ENCODE measurements at regions not wholly inside any gene's neighbourhood (a gene's known extent, or its start where the extent isn't known, plus 50 kb on each side); places are given as distances from the start of the nearest gene placed in this dataset.

- POLR2A ChIA-PET, result no interaction called here
- CTCF ChIA-PET, result interaction anchor here (0.7 to 8.5 kb wide), 3 partner anchors 172 to 262 kb away, joined by 3 to 82 read pairs (median 3); no protein-coding TSS in a partner anchor
These were observed 399.2 kb upstream of the MKI67 start for GRCh38 chr10:128525444-128525843.

DNA sequence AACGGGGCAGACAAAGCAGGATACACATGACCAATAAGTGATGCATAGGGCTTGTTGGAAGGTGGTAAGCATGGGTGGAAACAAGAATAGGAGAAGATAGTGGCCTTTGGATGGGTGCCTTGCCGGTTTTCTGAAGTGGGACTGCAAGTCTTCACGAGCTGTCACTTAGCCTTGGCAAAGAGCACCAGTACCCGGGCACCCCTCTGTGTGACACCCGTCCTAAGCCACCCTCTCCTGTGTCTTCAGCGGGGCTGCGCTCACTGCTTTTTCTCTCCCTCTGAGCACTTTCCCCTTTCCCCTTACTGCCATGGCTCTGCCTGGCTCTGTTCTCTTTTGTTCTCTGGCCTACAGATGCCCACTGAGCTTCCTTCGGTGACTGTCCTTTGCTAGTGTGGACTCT, 399.7 kb upstream of the MKI67 start:
- Histone ChIP-seq H3K9me3 (no peaks in the 10 kb centered on the region), H3K4me3 (ENCODE audit: low read depth in 2 of 2, low read length in 1 of 2) (no peak overlapping the region), H3K27me3 (ENCODE audit: insufficient read depth) (no peaks in the 10 kb centered on the region), H3K79me2 (ENCODE audit: insufficient read depth) (no peaks in the 10 kb centered on the region), H3K9ac (no peak overlapping the region), H3F3A (replicated peaks; ENCODE audit: insufficient read depth) (no peaks in the 10 kb centered on the region), H3K27ac (ENCODE audit: low read depth in 2 of 2, low read length in 1 of 2) (no peak overlapping the region), H3K4me1 (ENCODE audit: control insufficient read depth in 1 of 2, insufficient read depth in 2 of 2, low read depth in 1 of 2, low read length in 1 of 2) (peaks cover 0 to 15% of the 10 kb centered on the region in 2 experiments; a peak in 2 of 4 replicates), H3K4me2 (no peak overlapping the region), H3K9me2 (no peaks in the 10 kb centered on the region), H4K20me1 (ENCODE audit: insufficient read depth) (no peaks in the 10 kb centered on the region), H3K36me3 (replicated peaks in 1 of 2; ENCODE audit: control insufficient read depth in 1 of 2, insufficient read depth in 2 of 2, low read length in 1 of 2) (no peaks in the 10 kb centered on the region), H2AFZ (ENCODE audit: low read depth) (no peak overlapping the region)
- POLR2A ChIA-PET, result no interaction called here
- CTCF ChIA-PET, result interaction anchor here (0.7 to 8.5 kb wide), 2 partner anchors 256 to 262 kb away, joined by 3 to 82 read pairs; no protein-coding TSS in a partner anchor
- WGBS (ENCODE audit: low lambda C conversion rate), result 50% methylated on average over 8 of the region's 8 CpGs
- DNase-seq, result no peak
- no peak for TF ChIP-seq RCOR1 (IDR thresholded peaks at IDR 0.05; ENCODE audit: low read length)
- no peak for TF ChIP-seq SMC3 (IDR thresholded peaks at IDR 0.05; ENCODE audit: low read depth, low read length)
- TF ChIP-seq CTCF (IDR thresholded peaks at IDR 0.05), result no peak
- TF ChIP-seq EZH2phosphoT487 (IDR thresholded peaks at IDR 0.05; ENCODE audit: borderline replicate concordance, low read depth), result no peak
- no peak for TF ChIP-seq YY1 (IDR thresholded peaks at IDR 0.05; ENCODE audit: low read depth)
- no peak for TF ChIP-seq NFIC (IDR thresholded peaks at IDR 0.05; ENCODE audit: borderline replicate concordance)
- TF ChIP-seq CHD2 (IDR thresholded peaks at IDR 0.05; ENCODE audit: low read length, partially characterized antibody), result no peak
- no peak for TF ChIP-seq FOSL2 (IDR thresholded peaks at IDR 0.05; ENCODE audit: borderline replicate concordance, low read depth)
- TF ChIP-seq, protein P1, sequence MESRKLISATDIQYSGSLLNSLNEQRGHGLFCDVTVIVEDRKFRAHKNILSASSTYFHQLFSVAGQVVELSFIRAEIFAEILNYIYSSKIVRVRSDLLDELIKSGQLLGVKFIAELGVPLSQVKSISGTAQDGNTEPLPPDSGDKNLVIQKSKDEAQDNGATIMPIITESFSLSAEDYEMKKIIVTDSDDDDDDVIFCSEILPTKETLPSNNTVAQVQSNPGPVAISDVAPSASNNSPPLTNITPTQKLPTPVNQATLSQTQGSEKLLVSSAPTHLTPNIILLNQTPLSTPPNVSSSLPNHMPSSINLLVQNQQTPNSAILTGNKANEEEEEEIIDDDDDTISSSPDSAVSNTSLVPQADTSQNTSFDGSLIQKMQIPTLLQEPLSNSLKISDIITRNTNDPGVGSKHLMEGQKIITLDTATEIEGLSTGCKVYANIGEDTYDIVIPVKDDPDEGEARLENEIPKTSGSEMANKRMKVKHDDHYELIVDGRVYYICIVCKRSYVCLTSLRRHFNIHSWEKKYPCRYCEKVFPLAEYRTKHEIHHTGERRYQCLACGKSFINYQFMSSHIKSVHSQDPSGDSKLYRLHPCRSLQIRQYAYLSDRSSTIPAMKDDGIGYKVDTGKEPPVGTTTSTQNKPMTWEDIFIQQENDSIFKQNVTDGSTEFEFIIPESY (IDR thresholded peaks at IDR 0.05; ENCODE audit: borderline replicate concordance, low read depth), result no peak
- no peak for TF ChIP-seq MXI1 (IDR thresholded peaks at IDR 0.05; ENCODE audit: low read depth, low read length)
- TF ChIP-seq RXRA (IDR thresholded peaks at IDR 0.05; ENCODE audit: borderline replicate concordance, low read depth), result no peak

More at GRCh38 chr10:128525444-128525843, 399.2 kb upstream of the MKI67 start:
- DNase-seq, result no peak
- 37% methylated on average over 4 of the region's 4 CpGs for WGBS (ENCODE audit: low lambda C conversion rate)
- Histone ChIP-seq H3K4me3 (ENCODE audit: low read depth in 2 of 2, low read length in 1 of 2) (no peak overlapping the region), H3K4me1 (ENCODE audit: control insufficient read depth in 1 of 2, insufficient read depth in 2 of 2, low read depth in 1 of 2, low read length in 1 of 2) (peaks cover 0 to 15% of the 10 kb centered on the region in 2 experiments; a peak in 2 of 4 replicates), H3K9me2 (no peaks in the 10 kb centered on the region), H2AFZ (ENCODE audit: low read depth) (no peak overlapping the region), H3K36me3 (replicated peaks in 1 of 2; ENCODE audit: control insufficient read depth in 1 of 2, insufficient read depth in 2 of 2, low read length in 1 of 2) (no peaks in the 10 kb centered on the region), H3K9me3 (no peaks in the 10 kb centered on the region), H4K20me1 (ENCODE audit: insufficient read depth) (no peaks in the 10 kb centered on the region), H3K27me3 (ENCODE audit: insufficient read depth) (no peaks in the 10 kb centered on the region), H3K79me2 (ENCODE audit: insufficient read depth) (no peaks in the 10 kb centered on the region), H3K9ac (no peak overlapping the region), H3K27ac (ENCODE audit: low read depth in 2 of 2, low read length in 1 of 2) (no peak overlapping the region), H3F3A (replicated peaks; ENCODE audit: insufficient read depth) (no peaks in the 10 kb centered on the region), H3K4me2 (no peak overlapping the region)
- TF ChIP-seq MXI1 (IDR thresholded peaks at IDR 0.05; ENCODE audit: low read depth, low read length), result no peak
- no peak for TF ChIP-seq NFIC (IDR thresholded peaks at IDR 0.05; ENCODE audit: borderline replicate concordance)
- TF ChIP-seq, protein P1 (IDR thresholded peaks at IDR 0.05; ENCODE audit: borderline replicate concordance, low read depth), result no peak
- TF ChIP-seq RCOR1 (IDR thresholded peaks at IDR 0.05; ENCODE audit: low read length), result no peak
- TF ChIP-seq JUND (IDR thresholded peaks at IDR 0.05), result no peak
- TF ChIP-seq, protein P2, sequence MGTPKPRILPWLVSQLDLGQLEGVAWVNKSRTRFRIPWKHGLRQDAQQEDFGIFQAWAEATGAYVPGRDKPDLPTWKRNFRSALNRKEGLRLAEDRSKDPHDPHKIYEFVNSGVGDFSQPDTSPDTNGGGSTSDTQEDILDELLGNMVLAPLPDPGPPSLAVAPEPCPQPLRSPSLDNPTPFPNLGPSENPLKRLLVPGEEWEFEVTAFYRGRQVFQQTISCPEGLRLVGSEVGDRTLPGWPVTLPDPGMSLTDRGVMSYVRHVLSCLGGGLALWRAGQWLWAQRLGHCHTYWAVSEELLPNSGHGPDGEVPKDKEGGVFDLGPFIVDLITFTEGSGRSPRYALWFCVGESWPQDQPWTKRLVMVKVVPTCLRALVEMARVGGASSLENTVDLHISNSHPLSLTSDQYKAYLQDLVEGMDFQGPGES (IDR thresholded peaks at IDR 0.05; ENCODE audit: low read depth, low read length), result no peak
- TF ChIP-seq TCF12 (IDR thresholded peaks at IDR 0.05), result no peak
